ENCODE measurements at regions not wholly inside any gene's neighbourhood (a gene's known extent, or its start where the extent isn't known, plus 50 kb on each side); places are given as distances from the start of the nearest gene placed in this dataset.
A peak's percentile ranks its signal among the peaks of the same experiment; 100 is the strongest.

- no peaks in the 10 kb centered on the region for H4K20me1 ChIP-seq (ENCODE audit: insufficient read depth, low read length)
- H2AFZ ChIP-seq (ENCODE audit: insufficient read depth, low read depth, low read length, poor library complexity, severe bottlenecking): no peak overlapping the region
- Mint-ChIP-seq H3K27me3 (ENCODE audit: low read depth in 3 of 3) (peaks cover 0 to 3% (median 1%) of the 10 kb centered on the region in 3 donors), H3K4me1 (peaks cover 30% of the 10 kb centered on the region), H3K4me3 (no peak overlapping the region), H3K9me3 (peaks cover 0 to 4% (median 0%) of the 10 kb centered on the region in 7 donors), H3K27ac (no peak overlapping the region), H3K36me3 (no peaks in the 10 kb centered on the region)
- H3K9ac ChIP-seq (ENCODE audit: insufficient read depth, low read length, poor library complexity, severe bottlenecking): no peak overlapping the region
- no peaks in the 10 kb centered on the region for H3K9me3 ChIP-seq (replicated peaks in 1 of 2; ENCODE audit: control insufficient read depth in 1 of 2, insufficient read depth in 1 of 2, low read length in 2 of 2)
- H3K27me3 ChIP-seq (ENCODE audit: control insufficient read depth in 2 of 2, insufficient read depth in 2 of 2, low read length in 2 of 2): no peaks in the 10 kb centered on the region
- DNase-seq: no peak
- no peak overlapping the region for H3K4me3 ChIP-seq (replicated peaks in 1 of 3; ENCODE audit: low read depth in 2 of 3, low read length in 3 of 3)
- H3K27ac ChIP-seq (ENCODE audit: low read depth in 1 of 2, low read length in 2 of 2): no peak overlapping the region
- no peak for TF ChIP-seq CTCF (IDR thresholded peaks at IDR 0.05)
- no peaks in the 10 kb centered on the region for H3K36me3 ChIP-seq (replicated peaks in 1 of 2; ENCODE audit: control insufficient read depth in 1 of 2, insufficient read depth in 2 of 2, low read length in 2 of 2)
- peaks cover 17 to 19% of the 10 kb centered on the region in 2 donors for H3K4me1 ChIP-seq (ENCODE audit: control insufficient read depth in 1 of 2, insufficient read depth in 2 of 2, low read length in 2 of 2)
- H3K4me2 ChIP-seq (replicated peaks; ENCODE audit: extremely low read depth, low read length, poor library complexity, severe bottlenecking): no peak overlapping the region
- no peaks in the 10 kb centered on the region for H3K79me2 ChIP-seq (ENCODE audit: insufficient read depth, low read length)
- intact Hi-C loops (cut with micrococcal nuclease): no loop called here
These were observed 184.5 kb downstream of the CPEB2 start for GRCh38 chr4:15186806-15187205.

GRCh38 chr4:15188605-15189539 lies 186.6 kb downstream of the CPEB2 start:
- intact Hi-C loops (cut with micrococcal nuclease): no loop called here
- H3K9me3 Mint-ChIP-seq: peaks cover 0 to 4% (median 0%) of the 10 kb centered on the region in 7 donors
- no peaks in the 10 kb centered on the region for H4K20me1 ChIP-seq (ENCODE audit: insufficient read depth, low read length)
- H3K9me3 ChIP-seq (replicated peaks in 1 of 2; ENCODE audit: control insufficient read depth in 1 of 2, insufficient read depth in 1 of 2, low read length in 2 of 2): no peaks in the 10 kb centered on the region
- peak overlapping the region in 1 of 3 experiments; percentile 0 for H3K4me3 ChIP-seq (replicated peaks in 1 of 3; ENCODE audit: low read depth in 2 of 3, low read length in 3 of 3)
- no peak for TF ChIP-seq CTCF (IDR thresholded peaks at IDR 0.05)
- peak overlapping the region in 6 of 7 donors; percentile 48 to 88 (median 70) for H3K27ac Mint-ChIP-seq
- peak overlapping the region in 1 of 2 donors; percentile 22 for H3K4me3 Mint-ChIP-seq
- H3K27me3 Mint-ChIP-seq (ENCODE audit: low read depth in 3 of 3): peaks cover 0 to 3% (median 0%) of the 10 kb centered on the region in 3 donors
- peaks cover 17 to 19% of the 10 kb centered on the region in 2 donors for H3K4me1 ChIP-seq (ENCODE audit: control insufficient read depth in 1 of 2, insufficient read depth in 2 of 2, low read length in 2 of 2)
- H3K9ac ChIP-seq (ENCODE audit: insufficient read depth, low read length, poor library complexity, severe bottlenecking): no peak overlapping the region
- no CpG with 5 or more reads among the region's 3 CpGs for WGBS (ENCODE audit: insufficient coverage)
- H3K36me3 Mint-ChIP-seq: no peaks in the 10 kb centered on the region
- peaks cover 22% of the 10 kb centered on the region for H3K4me1 Mint-ChIP-seq
- peak overlapping the region; percentile 24 for H3K4me2 ChIP-seq (replicated peaks; ENCODE audit: extremely low read depth, low read length, poor library complexity, severe bottlenecking)
- no peak overlapping the region for H3K27ac ChIP-seq (ENCODE audit: low read depth in 1 of 2, low read length in 2 of 2)
- no peaks in the 10 kb centered on the region for H3K79me2 ChIP-seq (ENCODE audit: insufficient read depth, low read length)
- no peaks in the 10 kb centered on the region for H3K36me3 ChIP-seq (replicated peaks in 1 of 2; ENCODE audit: control insufficient read depth in 1 of 2, insufficient read depth in 2 of 2, low read length in 2 of 2)
- DNase-seq: peak; percentile 4 to 14 (median 13)
- H2AFZ ChIP-seq (ENCODE audit: insufficient read depth, low read depth, low read length, poor library complexity, severe bottlenecking): no peak overlapping the region
- H3K27me3 ChIP-seq (ENCODE audit: control insufficient read depth in 2 of 2, insufficient read depth in 2 of 2, low read length in 2 of 2): no peaks in the 10 kb centered on the region

Measured in CD14-positive monocyte (primary cell).